ENCODE measurements at regions not wholly inside any gene's neighbourhood (a gene's known extent, or its start where the extent isn't known, plus 50 kb on each side); places are given as distances from the start of the nearest gene placed in this dataset.

DNA sequence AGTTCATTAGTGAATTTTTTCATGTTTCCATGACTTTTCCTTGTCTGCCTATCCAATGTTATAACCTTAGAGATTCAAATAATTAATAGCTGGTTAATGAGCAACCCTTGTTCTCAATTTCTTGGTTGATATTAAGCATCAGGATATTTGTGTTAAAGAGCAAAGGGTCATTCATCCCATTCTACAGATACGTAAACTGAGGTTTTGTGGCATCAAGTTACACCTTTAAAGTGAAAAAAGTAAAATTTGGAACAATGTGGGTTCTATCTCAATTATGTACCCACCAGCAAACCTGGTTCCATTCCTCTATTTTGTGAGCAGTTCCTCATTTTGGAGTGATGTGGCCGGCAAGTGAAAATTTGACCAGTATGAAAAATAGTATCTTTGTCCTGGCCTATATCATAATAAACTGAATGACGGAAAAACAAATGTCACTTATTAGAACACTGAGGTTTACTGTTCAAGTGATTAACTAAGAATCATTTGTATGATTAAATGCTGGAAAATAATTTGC is 220.5 kb upstream of the ATP5MC3 start:
- intact Hi-C loops (cut with micrococcal nuclease; ENCODE audit: unreplicated experiment) = loop anchor here (2.0 kb wide), 2 partner anchors 29 kb away; no protein-coding TSS in a partner anchor
- no peaks in the 10 kb centered on the region for H3K27me3 ChIP-seq (replicated peaks; ENCODE audit: insufficient read depth, low read depth, low read length, poor library complexity)
- TF ChIP-seq, protein P1, sequence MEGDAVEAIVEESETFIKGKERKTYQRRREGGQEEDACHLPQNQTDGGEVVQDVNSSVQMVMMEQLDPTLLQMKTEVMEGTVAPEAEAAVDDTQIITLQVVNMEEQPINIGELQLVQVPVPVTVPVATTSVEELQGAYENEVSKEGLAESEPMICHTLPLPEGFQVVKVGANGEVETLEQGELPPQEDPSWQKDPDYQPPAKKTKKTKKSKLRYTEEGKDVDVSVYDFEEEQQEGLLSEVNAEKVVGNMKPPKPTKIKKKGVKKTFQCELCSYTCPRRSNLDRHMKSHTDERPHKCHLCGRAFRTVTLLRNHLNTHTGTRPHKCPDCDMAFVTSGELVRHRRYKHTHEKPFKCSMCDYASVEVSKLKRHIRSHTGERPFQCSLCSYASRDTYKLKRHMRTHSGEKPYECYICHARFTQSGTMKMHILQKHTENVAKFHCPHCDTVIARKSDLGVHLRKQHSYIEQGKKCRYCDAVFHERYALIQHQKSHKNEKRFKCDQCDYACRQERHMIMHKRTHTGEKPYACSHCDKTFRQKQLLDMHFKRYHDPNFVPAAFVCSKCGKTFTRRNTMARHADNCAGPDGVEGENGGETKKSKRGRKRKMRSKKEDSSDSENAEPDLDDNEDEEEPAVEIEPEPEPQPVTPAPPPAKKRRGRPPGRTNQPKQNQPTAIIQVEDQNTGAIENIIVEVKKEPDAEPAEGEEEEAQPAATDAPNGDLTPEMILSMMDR (conservative IDR thresholded peaks at IDR 0.05; ENCODE audit: low read depth, low read length) = no peak
- no peak for TF ChIP-seq EZH2 (IDR thresholded peaks at IDR 0.05; ENCODE audit: borderline replicate concordance, low read depth, low read length, poor library complexity, severe bottlenecking)
- H3K27ac ChIP-seq (ENCODE audit: low read depth, low read length, poor library complexity, severe bottlenecking) = peak overlapping the region; percentile 96
- peaks cover 43% of the 10 kb centered on the region for H3K4me1 ChIP-seq (ENCODE audit: insufficient read depth, low read length, poor library complexity, severe bottlenecking)
- DNase-seq (ENCODE audit: low spot score) = no peak
- ChIA-PET POLR2A (ENCODE audit: low non-redundant PET) (interaction anchor here (0.5 kb wide), 1 partner anchor 29 kb away, joined by 3 read pairs; no protein-coding TSS in a partner anchor), CTCF (no interaction called here)
- no peak overlapping the region for H3K4me3 ChIP-seq (ENCODE audit: low read depth, low read length, poor library complexity, severe bottlenecking)
- BruUV-seq (replicated peaks) = no TSS peak
- no peaks in the 10 kb centered on the region for H3K36me3 ChIP-seq (ENCODE audit: insufficient read depth, low read length, poor library complexity, severe bottlenecking)
- H3K9me3 ChIP-seq (ENCODE audit: low read depth, low read length, poor library complexity, severe bottlenecking) = no peaks in the 10 kb centered on the region

DNA sequence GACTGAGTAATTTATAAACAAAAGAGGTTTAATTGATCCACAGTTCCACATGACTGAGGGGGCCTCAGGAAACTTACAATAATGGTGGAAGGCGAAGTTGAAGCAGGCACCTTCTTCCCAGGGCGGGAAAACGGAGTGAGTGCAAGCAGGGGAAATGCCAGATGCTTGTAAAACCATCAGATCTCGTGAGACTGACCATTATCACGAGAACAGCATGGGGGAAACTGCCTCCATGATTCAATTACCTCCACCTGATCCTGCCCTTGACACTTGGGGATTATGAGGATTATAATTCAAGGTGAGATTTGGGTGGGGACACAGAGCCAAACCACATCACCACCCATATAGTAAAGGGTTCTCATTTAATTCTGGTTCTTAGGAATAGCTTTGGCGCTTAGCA is 219.5 kb upstream of the ATP5MC3 start:
- peaks cover 53% of the 10 kb centered on the region for H3K4me1 ChIP-seq (ENCODE audit: insufficient read depth, low read length, poor library complexity, severe bottlenecking)
- no TSS peak for BruUV-seq (replicated peaks)
- ChIA-PET CTCF (no interaction called here), POLR2A (ENCODE audit: low non-redundant PET) (no interaction called here)
- no peak overlapping the region for H3K27ac ChIP-seq (ENCODE audit: low read depth, low read length, poor library complexity, severe bottlenecking)
- no peaks in the 10 kb centered on the region for H3K27me3 ChIP-seq (replicated peaks; ENCODE audit: insufficient read depth, low read depth, low read length, poor library complexity)
- no peak for DNase-seq (ENCODE audit: low spot score)
- no peak for TF ChIP-seq EZH2 (IDR thresholded peaks at IDR 0.05; ENCODE audit: borderline replicate concordance, low read depth, low read length, poor library complexity, severe bottlenecking)
- TF ChIP-seq, protein P1 (conservative IDR thresholded peaks at IDR 0.05; ENCODE audit: low read depth, low read length) = no peak
- no peaks in the 10 kb centered on the region for H3K9me3 ChIP-seq (ENCODE audit: low read depth, low read length, poor library complexity, severe bottlenecking)
- no peak overlapping the region for H3K4me3 ChIP-seq (ENCODE audit: low read depth, low read length, poor library complexity, severe bottlenecking)
- intact Hi-C loops (cut with micrococcal nuclease; ENCODE audit: unreplicated experiment) = no loop called here
- no peaks in the 10 kb centered on the region for H3K36me3 ChIP-seq (ENCODE audit: insufficient read depth, low read length, poor library complexity, severe bottlenecking)

DNA sequence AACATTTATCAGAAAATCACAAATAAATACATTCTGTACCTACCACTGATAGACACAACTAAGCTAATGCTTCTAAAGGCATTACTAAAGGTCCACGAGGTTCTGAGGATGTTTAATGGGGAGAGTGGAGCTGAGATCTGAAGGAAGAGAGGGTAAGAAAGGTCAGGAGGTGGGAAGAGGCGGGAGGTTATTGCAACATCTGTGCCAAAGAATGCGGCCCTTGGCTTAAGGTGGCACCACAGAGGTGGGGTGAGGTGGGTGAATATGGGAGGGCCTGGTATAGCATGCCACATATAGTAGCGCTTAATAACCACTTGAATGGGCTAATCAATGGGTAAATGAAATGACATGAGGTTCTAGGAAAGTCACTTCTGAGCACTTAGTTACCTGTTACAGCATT is 217.8 kb upstream of the ATP5MC3 start:
- no peak for DNase-seq (ENCODE audit: low spot score)
- intact Hi-C loops (cut with micrococcal nuclease; ENCODE audit: unreplicated experiment) = no loop called here
- Histone ChIP-seq H3K9me3 (ENCODE audit: low read depth, low read length, poor library complexity, severe bottlenecking) (no peaks in the 10 kb centered on the region), H3K4me3 (ENCODE audit: low read depth, low read length, poor library complexity, severe bottlenecking) (no peak overlapping the region), H3K36me3 (ENCODE audit: insufficient read depth, low read length, poor library complexity, severe bottlenecking) (no peaks in the 10 kb centered on the region), H3K27ac (ENCODE audit: low read depth, low read length, poor library complexity, severe bottlenecking) (no peak overlapping the region), H3K27me3 (replicated peaks; ENCODE audit: insufficient read depth, low read depth, low read length, poor library complexity) (no peaks in the 10 kb centered on the region), H3K4me1 (ENCODE audit: insufficient read depth, low read length, poor library complexity, severe bottlenecking) (peaks cover 39% of the 10 kb centered on the region)
- CTCF ChIA-PET = no interaction called here
- POLR2A ChIA-PET (ENCODE audit: low non-redundant PET) = no interaction called here
- no TSS peak for BruUV-seq (replicated peaks)
- no peak for TF ChIP-seq EZH2 (IDR thresholded peaks at IDR 0.05; ENCODE audit: borderline replicate concordance, low read depth, low read length, poor library complexity, severe bottlenecking)
- TF ChIP-seq, protein P1 (conservative IDR thresholded peaks at IDR 0.05; ENCODE audit: low read depth, low read length) = no peak

All from A673 (cell line).